HT1080 (cell line): ENCODE measurements at regions not wholly inside any gene's neighbourhood (a gene's known extent, or its start where the extent isn't known, plus 50 kb on each side); places are given as distances from the start of the nearest gene placed in this dataset.
"Not testable (repeated sequence)": the region's sequence is repeated elsewhere in the genome, so short reads cannot be mapped to it uniquely, and the experiment has no call there.

Experiments used
- DNase-seq: peaks from one replicate; pipeline ENCODE4 v3.0.0-alpha.2; 2015; ENCODE audit warnings: low read depth

DNA sequence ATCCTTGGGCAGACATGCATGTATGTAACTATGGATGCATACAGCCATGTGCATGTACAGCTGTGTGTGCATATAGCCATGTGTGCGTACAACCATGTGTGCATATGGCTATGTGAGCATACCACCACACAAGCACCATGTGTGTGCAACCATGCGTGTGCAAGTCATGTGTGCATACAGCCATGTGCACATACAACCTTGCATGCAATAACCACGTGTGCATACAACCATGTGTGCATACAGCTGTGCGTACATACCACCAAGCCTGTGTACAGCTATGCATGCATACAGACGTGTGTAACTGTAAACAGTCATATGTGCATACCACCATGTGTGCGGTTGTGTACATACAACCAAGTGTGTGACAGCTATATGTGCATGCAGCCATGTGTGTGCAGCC lies 186.4 kb downstream of the LAT start:
- DNase-seq: not testable (repeated sequence)

GRCh38 chr16:29170393-29171119 lies 185.7 kb downstream of the LAT start:
- not testable (repeated sequence) for DNase-seq

- not testable (repeated sequence) for DNase-seq
Measured at GRCh38 chr16:29169295-29169994, 184.6 kb downstream of the LAT start.

DNA sequence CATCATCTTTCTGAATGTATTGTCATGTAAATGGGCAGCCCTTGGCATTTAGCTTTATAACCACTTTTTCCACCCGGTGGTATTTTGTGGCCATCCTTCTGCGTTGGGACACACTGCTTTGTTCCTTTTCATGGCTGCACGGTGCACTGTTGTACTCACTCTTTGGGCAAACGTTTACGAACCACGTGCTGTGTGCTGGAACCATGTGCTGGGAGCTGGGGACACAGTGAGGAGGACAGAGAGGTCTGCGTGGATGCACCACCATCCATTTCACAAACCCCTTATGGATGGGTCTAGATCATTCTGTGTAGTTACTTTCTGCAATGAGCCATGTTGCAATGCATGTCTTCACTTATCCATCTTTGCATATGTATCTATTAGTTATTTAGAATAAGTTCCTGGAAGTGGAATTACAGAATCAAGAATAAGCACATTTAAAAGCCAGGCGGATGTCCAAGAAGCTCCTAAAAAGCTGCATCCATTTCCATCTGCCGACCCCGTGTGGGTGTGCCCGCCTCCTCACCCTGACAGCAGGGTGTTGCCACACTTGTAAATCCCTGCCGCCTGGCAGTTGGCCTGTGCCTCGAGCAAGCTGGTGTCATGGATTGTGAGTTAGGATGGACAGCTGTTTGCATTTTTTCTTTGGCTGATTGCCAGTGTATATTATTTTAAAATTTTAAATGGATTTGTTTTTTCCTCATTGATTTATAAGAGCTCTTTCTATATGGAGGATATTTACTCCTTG lies 183.8 kb downstream of the LAT start:
- not testable (repeated sequence) for DNase-seq

DNA sequence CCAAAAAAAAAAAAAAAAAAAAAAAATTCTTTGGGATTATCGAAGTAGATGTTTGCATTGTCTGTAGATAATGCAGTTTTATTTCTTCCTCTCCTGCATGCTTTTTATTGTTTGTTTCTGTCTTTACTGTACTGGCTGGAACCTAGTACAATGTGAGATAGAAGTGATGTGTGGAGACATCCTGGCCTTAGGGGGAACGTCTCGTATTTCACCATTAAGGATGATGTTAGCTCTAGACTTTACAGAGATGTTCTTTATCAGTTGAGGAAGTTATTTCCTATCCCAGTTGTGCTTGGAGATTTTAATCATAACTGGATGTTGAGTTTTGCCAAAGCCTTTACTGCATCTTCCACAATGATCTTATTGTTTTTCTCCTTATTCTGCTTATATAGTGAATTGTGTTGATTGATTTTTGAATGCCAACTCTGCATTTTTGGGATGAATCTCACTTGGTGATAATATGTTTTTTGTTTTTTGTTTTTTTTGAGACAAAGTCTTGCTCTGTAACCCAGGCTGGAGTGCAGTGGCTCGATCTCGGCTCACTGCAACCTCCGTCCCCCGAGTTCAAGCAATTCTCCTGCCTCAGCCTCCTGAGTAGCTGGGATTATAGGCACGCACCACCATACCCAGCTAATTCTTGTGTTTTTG lies 179.7 kb downstream of the LAT start:
- DNase-seq: not testable (repeated sequence)

DNA sequence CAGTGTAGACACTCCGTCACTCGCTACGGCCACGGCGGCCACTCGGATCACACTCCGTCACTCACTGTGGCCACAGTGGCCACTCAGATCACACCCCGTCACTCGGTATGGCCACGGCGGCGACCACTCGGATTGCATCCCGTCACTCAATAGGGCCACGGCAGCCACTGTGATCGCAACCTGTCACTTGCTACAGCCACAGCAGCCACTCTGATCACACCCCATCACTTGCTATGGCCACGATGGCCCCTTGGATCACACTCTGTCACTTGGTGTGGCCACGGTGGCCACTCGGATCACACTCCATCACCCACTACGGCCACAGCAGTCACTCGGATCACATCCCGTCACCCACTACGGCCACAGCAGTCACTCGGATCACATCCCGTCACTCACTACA lies 175.3 kb downstream of the LAT start:
- not testable (repeated sequence) for DNase-seq

- DNase-seq: not testable (repeated sequence)
Measured at GRCh38 chr16:29159603-29160002, 174.8 kb downstream of the LAT start.

DNA sequence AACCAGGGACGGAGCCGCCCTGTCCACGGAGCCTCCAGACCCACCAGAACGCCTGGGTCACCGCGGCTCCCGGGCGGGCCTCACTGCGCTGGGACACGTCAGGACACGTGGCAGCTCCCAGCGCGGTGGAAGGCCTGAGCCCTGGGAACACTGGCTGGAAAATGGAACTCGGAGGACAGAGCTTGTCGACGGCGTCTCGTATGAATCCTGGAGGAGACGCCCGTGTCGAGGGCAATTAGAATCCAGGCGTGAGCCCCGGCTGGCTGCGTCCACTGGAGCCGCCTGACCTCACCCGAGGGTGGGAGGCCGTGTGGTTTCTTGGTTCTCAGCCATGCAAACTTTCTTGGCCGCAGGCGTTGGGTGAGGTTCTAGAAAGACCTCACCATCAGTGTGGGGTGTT lies 173.9 kb downstream of the LAT start:
- no peak for DNase-seq

DNA sequence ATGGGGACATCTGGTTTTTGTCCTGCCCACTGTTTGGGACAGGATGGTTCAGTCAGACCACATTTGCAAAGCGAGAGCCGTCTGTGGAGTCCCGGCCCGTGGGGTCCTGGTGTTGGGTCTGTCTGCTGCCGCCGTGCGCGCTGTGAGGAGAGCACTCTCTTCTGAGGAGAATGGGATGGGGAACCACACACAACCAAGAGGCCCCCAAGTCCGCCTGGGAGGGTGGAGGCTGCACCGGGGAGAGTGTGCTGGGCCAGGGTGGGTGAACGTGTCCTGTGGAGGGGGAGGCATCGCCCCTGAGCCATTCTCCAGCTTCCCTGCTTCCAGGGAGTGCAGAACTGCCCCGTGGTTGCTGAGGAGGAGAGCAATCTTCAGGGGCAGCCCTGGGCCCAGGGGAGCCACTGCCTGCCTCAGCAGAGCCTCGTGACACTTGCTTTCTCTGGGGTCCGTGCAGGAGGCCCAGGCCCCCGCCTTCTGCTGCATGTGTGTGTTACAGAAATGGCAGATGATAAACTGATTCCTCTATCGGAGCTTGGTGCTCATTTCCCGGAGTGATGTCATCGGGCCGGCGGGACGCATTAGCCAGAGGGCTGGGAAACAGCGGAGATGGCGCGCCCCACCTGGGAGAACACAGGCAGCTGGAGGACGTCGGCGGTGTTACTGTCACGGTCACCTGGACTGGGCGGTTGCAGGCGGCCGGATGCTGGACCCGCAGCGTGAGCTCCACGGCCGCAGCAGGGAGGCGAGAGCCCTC lies 173.4 kb downstream of the LAT start:
- DNase-seq: not testable (repeated sequence)

GRCh38 chr16:29157051-29157923 lies 172.4 kb downstream of the LAT start:
- peak; percentile 91 for DNase-seq

GRCh38 chr16:29156511-29156910 lies 171.7 kb downstream of the LAT start:
- DNase-seq: no peak

- DNase-seq: not testable (repeated sequence)
Measured at GRCh38 chr16:29155866-29156200, 171.0 kb downstream of the LAT start.

DNA sequence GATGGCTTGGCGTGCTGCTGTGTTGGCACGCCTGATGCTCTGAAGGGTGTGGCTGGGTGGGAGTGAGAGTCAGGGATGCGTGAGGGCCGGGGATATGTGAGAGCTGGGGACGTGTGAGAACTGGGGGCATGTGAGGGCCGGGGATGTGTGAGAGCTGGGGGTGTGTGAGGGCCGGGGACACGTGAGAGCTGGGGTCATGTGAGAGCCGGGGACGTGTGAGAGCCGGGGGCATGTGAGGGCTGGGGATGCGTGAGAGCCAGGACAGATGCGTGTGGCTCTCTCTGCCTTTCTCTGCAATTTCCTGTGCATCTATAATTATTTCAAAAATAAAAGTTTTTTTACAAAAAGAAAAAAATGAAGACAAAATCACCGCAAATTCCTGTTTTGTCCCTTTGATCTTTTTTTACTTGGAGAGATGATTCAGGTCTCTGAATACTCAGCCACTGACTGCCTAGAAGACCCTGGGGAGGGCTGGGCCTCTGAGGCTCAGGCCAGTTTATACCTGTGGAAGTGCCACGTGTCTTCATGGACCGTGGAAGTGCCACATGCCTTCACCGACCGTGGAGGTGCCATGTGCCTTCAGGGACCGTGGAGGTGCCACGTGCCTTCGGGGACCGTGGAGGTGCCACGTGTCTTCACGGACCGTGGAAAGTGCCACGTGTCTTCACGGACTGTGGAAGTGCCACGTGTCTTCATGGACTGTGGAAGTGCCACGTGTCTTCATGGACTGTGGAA lies 170.4 kb downstream of the LAT start:
- not testable (repeated sequence) for DNase-seq

GRCh38 chr16:29154676-29155121 lies 169.8 kb downstream of the LAT start:
- no peak for DNase-seq

DNA sequence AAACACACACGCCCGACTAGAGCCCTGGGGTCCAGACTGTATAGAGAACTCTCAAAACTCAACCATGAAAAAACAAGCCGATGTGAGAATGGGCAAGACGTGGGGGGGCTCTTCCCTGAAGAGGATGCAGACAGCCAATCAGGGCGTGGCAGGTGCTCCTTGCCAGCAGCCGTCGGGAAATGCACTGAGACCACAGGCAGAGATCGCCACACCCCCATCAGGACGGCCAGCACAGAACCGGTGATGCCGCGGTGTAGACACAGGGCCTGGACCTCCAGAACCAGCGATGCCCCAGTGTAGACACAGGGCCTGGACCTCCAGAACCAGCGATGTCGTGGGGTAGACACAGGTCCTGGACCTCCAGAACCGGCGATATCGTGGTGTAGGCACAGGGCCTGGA lies 169.2 kb downstream of the LAT start:
- no peak for DNase-seq

DNA sequence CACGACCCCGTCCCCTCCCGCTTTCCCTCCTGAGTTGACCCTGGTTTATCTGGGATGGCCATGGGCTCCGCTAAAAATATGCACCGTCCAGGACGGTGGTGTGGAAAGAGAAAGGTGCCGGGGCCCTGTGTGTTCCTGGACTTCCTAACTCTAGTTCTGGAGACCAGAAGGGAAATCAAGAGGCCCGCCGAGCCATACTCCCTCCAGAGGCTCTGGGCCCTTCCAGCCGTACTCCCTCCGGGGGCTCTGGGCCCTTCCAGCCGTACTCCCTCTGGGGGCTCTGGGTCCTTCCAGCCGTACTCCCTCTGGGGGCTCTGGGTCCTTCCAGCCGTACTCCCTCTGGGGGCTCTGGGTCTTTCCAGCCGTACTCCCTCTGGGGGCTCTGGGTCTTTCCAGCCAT lies 168.5 kb downstream of the LAT start:
- DNase-seq: not testable (repeated sequence)

GRCh38 chr16:29152544-29153031 lies 167.7 kb downstream of the LAT start:
- DNase-seq: not testable (repeated sequence)

GRCh38 chr16:29151317-29151716 lies 166.5 kb downstream of the LAT start:
- no peak for DNase-seq

DNA sequence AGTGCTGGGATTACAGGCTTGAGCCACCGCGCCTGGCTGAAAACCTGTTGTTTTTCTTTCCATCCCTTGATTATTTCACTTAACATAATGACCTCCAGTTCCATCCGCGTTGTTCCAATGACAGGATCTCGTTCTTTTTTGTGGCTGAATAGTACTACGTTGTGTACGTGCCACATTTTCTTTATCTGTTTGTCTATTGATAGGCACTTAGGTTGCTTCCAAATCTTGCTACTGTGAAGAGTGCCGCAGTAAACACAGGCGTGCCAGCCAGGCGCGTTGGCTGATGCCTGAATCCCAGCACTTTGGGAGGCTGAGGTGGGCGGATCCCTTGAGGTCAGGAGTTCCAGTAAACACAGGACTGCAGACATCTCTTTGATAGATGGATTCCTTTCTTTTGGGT lies 165.1 kb downstream of the LAT start:
- DNase-seq: not testable (repeated sequence)
